ENCODE measurements at regions not wholly inside any gene's neighbourhood (a gene's known extent, or its start where the extent isn't known, plus 50 kb on each side); places are given as distances from the start of the nearest gene placed in this dataset.

DNA sequence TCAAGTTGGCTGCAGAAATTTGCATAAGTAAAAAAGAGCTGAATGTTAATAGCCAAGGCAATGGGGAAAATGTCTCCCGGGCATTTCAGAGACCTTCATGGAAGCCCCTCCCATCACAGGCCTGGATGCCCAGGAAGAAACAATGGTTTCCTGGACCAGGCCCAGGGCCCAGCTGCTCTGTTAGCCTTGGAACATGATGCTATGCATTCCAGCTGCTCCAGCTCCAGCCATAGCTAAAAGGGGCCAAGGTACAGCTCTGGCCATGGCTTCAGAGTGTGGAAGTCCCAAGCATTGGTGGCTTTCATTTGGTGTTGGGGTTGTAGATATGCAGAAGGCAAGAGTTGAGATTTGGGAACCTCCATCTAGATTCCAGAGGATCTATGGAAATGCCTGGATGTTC is 508.3 kb downstream of the SPRY1 start:
- TF ChIP-seq POLR2AphosphoS5 (IDR thresholded peaks at IDR 0.05; ENCODE audit: low read depth, low read length), result no peak
- TF ChIP-seq POLR2A (IDR thresholded peaks at IDR 0.05; ENCODE audit: low read depth, low read length), result no peak
- no peak for TF ChIP-seq TAF1 (IDR thresholded peaks at IDR 0.05; ENCODE audit: borderline replicate concordance, low read depth, low read length)

All from GM12892 (cell line).